Activated CD8-positive, alpha-beta memory T cell treated with anti-CD3 and anti-CD28 coated beads, Interleukin-2, amount 50 U/mL, for 48 hours (primary cell): ENCODE measurements at regions not wholly inside any gene's neighbourhood (a gene's known extent, or its start where the extent isn't known, plus 50 kb on each side); places are given as distances from the start of the nearest gene placed in this dataset.

Experiments
- DNase-seq: peaks from one replicate; pipeline ENCODE4 v3.0.0-alpha.2; 2020

DNA sequence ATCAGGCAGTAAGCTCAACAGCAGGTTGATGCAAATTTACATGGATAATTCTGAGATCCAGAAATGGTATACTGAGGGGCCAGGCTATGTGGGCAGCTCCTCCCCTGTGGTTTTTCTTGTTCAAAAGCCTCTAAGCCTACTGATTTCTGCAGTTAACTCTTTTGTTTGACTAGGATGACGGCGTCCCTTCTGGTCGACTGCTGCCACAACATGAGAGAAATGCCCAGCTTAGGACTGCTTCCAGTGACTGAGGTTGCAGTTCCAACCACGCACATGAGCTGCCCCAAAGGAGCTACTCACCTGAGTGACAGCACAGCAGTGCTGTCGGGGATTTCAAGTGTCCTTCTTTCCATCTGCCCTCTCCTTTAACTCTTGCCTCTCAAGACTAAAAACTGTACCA, 973.0 kb upstream of the GHITM start:
- no peak for DNase-seq

DNA sequence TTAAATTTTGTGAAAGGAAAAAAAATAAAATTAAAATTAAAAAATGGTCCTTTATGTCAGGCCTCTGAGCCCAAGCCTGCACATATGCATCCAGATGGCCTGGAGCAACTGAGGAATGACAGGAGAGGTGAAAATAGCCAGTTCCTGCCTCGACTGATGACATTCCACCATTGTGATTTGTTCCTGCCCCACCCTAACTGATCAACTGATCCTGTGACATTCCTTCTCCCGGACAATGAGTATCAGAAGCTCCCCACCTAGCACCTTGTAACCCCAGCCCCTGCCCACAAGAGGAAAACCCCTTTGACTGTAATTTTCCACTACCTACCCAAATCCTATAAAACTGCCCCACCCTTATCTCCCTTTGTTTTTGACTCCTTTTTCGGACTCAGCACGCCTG, 972.2 kb upstream of the GHITM start:
- DNase-seq = no peak

DNA sequence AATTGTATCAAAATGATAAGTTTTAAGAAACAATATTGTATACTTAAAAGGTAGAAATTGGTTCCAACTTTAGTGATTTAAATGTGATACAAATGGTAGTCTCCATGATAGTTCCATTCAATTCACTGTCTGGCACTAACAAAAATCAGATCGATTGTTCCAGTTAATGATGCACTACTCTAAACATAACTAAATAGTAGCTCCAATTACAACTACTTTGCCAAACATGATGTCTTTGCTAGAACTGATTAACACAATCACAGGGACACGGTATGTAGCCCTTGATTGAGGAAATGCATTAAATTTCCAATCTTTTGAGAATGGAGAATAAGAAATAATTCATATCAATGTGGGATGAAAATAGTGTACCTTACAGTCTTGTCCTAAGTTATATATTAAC, 962.4 kb upstream of the GHITM start:
- DNase-seq = no peak

DNA sequence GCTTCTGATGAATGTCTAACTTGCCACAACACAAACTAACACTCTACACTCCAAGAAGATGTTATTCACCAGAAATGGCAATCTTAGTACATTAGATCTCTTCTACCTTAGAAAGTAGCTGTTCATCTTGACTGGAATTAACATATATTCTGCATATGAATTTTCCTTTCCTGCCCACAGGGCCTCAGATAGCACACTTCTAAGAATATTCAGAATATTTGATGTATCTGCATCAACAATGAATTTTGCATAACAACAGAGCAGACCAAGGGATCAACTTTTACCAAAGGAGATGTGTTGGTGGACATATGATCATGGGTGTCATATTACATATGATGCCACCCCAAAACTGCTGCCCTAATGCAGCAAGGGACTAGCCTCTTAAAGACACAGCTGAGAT, 960.8 kb upstream of the GHITM start:
- no peak for DNase-seq

DNA sequence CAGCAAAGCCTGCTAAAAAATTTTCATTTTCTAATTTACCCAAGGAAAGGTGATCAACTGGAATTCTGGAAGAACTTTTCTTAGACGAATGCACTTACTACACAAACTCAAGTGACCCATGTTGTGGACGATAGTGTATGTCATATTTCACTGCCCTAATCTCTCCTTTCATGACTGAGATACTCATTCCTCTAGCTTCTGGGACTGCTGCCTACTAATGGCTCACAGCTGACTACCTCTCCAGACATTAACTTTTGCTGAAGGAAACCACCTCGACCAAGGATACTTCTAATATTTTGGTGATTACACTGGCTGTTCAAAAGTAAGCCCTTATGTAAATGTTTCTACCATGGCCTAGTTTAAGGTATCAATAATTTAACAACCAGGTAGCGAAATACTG, 959.9 kb upstream of the GHITM start:
- no peak for DNase-seq

DNA sequence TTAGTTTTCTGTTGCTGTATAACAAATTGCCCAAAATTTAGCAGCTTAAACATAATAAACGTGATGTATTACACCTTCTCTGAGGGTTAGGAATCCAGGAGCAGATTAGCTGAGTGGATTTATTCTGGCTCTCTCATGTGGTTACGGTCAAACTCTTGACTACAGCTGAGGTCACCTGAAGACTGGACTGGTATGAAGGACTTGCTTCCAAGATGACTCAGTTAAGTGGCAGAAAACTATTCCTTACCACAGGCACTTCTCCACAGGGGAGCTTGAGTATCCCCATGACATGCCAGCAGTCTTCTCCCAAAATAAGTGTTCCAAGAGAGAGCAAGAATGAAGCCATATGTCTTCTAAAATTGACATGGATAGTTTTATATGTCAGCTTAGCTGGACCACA, 957.2 kb upstream of the GHITM start:
- DNase-seq = no peak

DNA sequence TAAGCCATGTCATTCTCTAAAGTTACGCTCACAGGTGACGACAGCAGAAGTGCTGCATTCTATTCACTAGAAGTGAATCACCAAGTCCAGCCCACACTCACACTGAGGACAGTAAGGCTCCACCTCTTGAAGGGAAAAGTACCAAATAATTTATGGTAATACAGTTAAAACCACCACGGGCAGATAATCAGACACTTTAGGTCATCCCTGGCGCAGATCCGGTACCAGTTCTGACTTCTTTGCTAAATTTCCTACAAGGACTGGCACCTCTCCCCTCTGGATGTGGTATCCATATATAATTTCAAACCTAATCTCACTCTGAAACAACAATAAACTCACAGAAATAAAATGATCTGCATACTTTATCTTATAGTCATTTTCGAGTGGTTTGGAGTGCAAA, 954.7 kb upstream of the GHITM start:
- no peak for DNase-seq

DNA sequence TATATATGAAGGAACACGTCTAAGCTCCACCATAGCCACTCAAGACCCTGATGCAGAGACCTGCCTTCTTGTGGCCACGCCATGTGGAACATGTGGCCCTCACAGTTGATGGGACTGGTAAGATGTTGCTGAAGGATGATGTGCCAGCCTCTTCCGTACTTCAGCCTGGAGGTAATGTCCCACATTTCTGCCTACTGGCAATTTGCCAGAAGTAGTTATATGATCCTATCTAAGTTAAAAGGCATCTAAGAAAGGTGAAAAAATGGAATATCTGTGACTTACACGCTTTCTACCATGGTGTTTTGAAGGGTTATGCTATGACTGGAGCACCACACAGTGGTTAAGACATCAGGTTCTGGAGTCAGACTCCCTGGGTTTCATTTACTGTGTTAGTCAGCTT, 948.7 kb upstream of the GHITM start:
- DNase-seq = no peak

DNA sequence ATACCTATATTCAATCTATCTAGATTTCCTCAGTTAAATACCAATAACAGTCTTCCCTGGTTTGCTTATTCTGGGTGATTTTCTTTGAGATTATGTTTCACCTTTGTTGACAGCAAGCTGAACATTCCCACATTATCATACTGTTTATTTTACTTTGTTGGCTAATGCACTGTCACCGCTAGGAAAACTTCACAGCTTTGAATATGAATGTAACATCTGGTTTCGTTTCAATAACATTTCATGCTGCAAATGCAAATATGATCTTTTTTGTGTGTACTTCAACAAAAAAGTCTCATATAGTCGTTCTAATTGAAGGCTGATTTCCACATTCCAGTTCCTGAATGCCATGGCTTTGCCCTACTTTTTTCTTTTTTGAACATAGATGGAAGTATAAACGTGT, 946.3 kb upstream of the GHITM start:
- DNase-seq = no peak

DNA sequence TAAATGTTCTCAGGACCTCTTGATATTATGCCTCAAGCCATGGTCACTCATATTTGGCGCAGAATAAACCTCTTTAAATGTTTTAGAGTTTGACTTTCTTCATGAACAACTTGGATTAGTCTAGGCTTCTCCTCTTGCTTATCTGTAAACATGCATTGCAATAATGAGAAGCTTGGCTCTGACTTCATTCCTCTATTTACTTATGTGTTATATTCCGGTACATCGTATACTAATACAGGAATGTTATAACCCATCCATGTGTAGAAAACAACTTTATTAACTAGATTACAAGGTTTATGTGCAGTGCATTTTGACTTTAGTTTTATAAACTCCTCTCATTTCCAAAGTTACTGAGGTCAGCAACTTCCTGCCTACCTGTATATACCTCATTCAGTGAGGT, 944.3 kb upstream of the GHITM start:
- no peak for DNase-seq

DNA sequence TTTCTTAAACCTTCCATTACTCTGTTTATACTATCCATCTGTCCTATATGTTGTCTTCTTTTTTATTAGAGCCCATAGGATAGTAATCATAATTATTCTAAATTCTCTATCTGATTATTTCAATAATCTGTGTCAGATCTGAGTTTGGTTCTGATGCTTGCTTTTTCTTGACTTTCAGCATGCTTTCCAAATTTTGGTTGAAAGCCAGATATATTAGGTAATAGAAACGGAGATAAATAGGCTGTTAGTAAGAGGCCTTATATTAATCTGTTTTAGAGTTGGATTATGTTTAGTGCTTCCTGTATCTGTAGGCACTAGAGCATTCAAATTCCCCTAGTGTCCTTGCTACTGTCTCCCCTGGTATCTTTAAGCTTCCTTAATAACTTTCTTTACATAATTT, 939.9 kb upstream of the GHITM start:
- DNase-seq = no peak

DNA sequence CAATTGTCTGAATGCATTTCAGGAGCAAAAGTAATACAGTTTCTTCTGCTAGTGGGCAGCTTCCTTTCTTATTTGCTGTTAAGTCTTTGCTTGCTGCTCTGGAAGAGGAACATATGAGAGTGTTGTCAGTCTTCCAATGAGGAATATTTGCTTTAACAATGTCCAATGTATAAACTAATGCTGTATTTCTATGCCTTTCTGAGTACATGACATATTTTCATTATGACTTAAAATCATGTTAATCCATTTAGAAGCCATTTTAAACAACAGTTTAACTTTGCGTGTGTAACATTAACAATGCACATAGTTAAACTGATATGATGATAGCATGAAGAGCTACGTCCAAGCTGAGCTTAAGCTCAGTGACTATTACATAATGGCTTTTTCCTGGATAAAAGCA, 933.4 kb upstream of the GHITM start:
- no peak for DNase-seq

DNA sequence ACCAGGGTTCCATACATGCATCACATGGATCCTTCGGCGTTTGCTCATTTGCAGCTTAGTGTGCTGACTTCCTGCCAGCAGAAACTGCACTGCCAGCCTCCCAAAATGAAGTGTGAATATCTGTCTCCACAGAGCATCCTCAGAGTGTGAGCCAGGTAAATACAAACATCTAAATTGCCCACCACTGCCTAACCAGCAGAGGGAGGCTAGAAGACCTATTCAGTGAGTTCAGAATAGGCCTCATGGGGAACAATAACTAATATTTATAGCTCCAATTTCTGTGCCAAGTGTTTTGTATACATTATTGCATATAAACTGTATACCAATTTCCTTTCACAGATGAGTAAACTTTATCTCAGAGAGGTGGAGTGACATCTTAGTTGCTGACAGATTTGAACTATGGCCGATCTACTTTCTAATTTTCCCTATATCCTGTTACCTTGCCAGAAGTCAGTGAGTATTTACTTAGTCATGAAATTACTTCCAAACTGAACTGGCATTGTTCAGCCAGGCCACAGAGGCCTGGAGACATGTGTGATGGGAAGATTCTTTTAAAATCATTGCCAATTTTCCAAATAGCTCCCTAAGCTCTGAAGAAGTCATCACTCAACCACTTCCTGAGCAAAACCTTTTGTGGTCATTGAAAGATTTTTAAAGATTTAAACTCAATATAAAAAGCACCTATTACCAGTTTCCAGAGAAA, 926.5 kb upstream of the GHITM start:
- no peak for DNase-seq

DNA sequence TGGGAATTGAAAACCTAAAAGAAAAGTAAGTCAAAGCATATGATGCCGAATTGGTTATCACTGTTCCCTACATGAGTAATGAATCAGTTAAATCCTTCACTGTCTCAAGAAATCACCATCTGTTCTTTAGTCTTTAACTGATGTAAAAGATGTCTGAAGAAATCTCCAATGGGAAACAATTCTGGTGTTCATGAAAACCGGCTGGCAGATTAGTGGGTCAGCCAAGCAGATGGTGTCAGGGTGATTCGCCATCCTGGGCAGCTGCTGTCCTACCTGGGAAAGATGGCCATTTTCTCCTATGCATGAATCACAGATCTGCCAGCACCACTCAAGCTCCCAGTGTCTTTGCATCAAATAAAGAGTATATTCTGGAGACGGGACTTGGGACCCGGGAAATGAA, 925.2 kb upstream of the GHITM start:
- no peak for DNase-seq

DNA sequence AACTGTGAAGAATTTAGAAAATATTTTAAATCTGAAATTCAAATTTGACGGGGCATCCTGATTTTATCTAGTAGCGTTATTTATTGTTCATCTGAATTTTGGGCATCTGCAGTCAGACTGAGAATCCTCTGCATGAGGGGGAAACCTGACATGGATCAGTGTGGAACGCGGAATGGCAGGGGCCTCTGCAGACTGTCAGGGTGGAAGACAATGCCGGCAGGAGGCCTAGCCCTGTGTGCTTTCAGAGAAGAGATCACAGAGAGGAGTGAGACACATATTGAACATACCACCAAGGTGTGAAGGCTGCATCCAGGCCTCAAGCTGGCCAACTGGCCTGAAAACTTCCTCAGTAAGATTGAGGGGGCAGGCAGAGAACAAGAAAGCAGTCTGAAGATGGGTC, 921.1 kb upstream of the GHITM start:
- no peak for DNase-seq

DNA sequence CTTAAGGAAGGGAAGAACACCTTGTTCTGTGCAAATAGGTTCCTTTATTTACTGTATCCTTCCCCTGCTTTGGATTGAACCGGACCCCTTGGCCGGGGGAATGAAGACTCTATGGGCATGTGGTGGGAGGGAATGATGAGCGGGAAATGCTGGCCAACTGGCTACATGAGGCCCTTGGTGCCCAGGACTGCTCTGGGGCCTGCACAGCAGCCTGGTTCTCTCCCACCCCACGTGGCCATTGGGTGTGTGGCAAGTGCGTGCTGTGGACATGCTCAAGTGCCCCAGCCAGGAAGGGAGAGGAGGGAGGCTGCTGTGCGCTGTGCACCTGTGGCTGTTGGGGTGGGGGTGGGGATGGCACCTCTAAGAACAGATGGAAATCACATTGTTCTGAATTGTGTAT, 917.0 kb upstream of the GHITM start:
- DNase-seq = no peak

DNA sequence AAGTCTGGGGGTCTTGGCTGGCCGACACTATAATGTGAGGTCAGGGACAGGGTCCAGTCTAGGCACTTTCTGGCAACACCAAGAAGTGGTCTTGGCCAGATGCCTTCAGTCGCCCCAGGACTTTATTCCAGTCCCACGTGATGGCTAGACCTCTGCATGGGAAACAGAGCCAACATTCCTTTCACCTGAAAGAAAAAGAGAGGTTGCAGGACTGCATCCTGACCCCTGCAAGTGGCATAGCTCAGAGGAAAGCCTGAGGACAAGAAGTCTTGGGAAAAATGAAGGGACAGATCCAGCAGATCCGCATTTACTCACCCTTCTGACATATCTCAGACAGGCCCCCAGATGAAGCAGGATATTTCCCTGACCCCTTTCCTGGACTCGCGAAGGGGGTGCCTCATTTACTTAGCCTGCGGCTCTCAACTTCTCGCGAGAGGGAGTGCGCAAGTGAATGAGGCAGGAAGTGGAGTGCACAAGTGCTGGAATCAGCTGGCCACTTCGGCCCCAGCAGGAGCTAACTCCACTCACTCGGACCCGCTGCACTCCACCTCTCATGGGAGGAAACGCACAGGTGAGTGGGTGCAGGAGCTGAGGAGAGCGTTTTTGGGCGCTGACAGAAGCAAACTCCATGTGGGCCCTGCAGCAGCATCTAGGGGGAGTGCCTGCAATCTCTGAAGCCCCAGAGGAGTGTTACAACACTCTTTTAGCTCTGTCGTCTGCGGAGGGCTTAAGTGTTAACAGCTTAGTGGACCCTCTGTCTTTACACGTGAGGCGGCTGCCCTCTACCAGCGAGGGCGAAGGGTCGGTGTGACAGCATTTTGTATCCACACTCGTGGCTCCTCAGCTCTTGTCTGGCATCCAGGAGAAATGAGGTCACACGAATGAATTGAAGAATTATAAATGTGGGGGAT, 916.2 kb upstream of the GHITM start:
- DNase-seq = no peak

DNA sequence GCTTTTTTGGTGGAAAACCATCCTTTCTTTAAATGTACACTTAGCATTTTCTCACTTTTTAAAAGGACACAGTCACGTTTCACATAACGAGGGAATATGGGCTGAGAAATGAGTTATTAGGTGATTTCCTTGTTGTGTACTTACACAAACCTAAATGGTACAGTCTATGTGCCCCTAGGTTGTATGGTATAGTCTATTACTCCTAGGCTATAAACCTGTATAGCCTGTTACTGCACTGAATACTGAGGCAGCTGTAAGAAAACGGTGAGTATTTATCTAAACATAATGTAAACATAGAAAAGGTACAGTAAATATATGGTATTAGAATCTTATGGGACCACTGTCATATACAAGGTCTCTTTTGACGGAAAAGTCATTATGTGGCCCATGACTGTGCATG, 913.5 kb upstream of the GHITM start:
- DNase-seq = no peak

DNA sequence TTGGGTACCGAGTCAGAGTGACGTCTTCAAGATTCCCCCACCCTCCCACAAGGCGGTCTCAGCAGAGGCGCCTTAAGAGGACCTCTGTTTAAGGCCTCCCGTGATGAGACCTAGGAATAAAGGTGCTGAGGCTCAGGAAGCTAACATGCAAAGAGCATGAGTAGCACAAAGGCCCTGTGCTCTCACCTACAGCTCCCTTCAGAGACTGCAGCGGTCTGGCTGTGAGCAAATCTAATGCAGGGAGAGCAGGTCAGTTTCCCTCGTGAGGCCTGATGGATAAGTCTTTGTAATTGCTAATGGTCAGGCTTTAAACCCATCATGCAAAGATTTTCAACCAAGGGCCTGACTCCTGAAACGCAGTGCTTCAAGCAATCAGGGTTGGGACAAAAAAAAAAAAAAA, 909.3 kb upstream of the GHITM start:
- DNase-seq = no peak

DNA sequence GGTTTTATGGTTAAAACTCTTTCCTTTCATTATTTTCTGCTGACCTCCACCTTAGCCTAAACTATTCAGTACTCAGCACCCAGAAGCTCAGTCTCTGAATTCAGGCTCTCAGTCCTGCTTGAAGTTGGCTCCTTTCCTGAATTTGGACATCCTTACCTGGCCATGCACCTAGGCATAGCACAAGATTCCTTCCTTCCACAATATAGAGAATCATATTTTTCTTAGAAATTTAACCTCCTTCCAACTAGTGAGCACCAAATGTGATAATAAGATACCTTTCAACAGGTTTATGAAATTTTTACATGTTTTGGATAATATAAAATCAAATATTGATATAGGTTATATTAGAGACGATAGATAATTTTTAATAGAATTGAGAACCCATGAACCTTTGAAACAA, 905.6 kb upstream of the GHITM start:
- no peak for DNase-seq

DNA sequence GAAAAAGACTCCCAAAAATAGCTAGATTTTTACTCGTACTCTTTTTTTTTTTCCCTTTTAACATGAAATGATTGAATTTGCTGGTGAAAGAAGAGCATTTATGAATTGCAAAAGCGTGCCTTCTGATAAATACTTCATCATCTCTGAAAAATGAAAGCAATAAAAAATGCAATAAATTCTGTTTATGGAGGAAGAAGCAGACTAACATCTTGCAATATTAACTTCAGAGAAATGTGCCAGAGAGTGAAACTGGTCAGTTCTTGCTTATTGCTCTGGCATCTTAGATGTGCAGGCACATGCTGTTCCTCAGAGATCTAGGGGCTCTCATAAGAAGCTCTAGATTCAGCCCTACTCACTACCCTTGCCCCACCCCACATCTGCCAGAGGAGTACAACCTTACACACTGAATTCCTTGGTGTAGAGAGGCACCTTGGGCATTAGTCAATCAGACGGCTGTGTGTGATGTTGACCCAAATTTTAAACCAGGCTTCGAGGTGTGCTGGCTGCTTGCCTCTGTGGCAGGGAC, 891.1 kb upstream of the GHITM start:
- no peak for DNase-seq

DNA sequence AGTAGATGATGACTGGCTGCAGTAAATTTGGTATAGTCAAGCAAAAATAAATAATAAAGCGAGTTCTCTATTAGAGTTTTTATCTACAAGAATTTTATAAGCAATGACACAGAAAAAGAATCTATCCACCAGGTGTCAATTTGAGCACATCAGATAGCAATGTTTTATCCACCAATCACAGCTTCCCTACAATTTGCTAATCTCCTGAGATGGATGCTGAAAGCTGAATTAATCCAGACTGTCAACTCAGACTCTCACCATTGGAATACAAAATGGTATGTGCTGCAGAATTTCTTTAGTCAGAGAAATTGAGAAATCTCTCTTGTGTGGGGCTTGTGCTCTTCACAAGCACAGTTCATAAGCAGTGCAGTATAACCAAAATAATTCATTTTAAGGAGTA, 888.9 kb upstream of the GHITM start:
- no peak for DNase-seq

DNA sequence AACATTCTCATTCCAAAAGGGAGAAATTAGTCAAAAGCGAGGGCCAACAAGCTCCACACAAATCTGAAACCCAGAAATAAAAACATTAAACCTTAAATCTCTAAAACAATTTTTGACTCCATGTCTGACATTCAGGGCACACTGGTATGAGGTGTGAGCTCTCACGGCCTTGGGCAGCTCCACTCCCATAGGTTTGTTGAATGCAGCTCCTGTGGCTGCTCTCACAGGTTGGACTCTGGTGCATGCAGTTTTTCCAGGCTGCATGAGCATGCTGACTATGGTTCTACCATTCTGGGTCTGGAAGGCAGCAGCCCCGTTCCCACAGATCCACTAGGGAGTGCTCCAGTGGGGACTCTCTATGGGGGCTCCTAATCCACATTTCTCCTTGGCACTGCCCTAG, 887.1 kb upstream of the GHITM start:
- no peak for DNase-seq

DNA sequence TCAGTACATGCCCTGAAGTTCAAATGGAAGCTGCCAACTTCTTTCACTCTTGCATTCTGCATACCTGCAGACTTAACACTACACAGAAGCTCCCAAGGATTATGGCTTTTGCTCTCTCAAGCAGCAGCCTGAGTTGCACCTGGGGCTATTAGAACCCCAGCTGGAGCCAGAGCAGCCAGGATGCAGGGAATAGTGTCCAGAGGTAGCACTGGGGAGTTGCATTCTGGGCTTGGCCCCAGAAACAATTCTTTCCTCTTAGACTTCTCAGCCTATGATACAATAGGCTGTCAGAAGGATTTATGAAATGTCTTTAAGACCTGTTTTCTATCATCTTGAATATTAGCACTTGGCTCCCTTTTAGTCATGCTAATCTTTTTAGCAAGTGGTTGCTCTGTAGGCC, 886.7 kb upstream of the GHITM start:
- no peak for DNase-seq
